GM06990 (cell line): ENCODE measurements at regions not wholly inside any gene's neighbourhood (a gene's known extent, or its start where the extent isn't known, plus 50 kb on each side); places are given as distances from the start of the nearest gene placed in this dataset.
"Not testable (repeated sequence)": the region's sequence is repeated elsewhere in the genome, so short reads cannot be mapped to it uniquely, and the experiment has no call there.

Experiments
- DNase-seq: peaks from one replicate; pipeline ENCODE4 v3.0.0-alpha.2; 2011; ENCODE audit not compliant: insufficient read length; ENCODE audit errors: extremely low read depth
- H3K27me3 ChIP-seq: replicated peaks from 2 replicates; pipeline ENCODE4 v1.6.0; 2011; ENCODE audit warnings: low read length; ENCODE audit not compliant: control insufficient read depth, insufficient read depth
- H3K36me3 ChIP-seq: 2 replicates; pipeline ENCODE4 v1.5.1; 2011; ENCODE audit warnings: low read length; ENCODE audit not compliant: control insufficient read depth, insufficient read depth
- H3K4me3 ChIP-seq: replicated peaks from 2 replicates; pipeline ENCODE4 v1.5.1; 2011; ENCODE audit warnings: low read depth, mild to moderate bottlenecking, control low read depth, low read length
- CTCF ChIP-seq: IDR thresholded peaks from 2 replicates; pipeline ENCODE4 v1.5.1; 2011; ENCODE audit warnings: low read length, control low read depth, mild to moderate bottlenecking, inconsistent platforms; ENCODE audit not compliant: insufficient read depth, poor library complexity, severe bottlenecking

- no peaks in the 10 kb centered on the region for H3K27me3 ChIP-seq
- DNase-seq, result no peak
- no peak for TF ChIP-seq CTCF
- H3K4me3 ChIP-seq, result no peak overlapping the region
- H3K36me3 ChIP-seq, result no peaks in the 10 kb centered on the region
These were observed 92.4 kb upstream of the USP29 start for GRCh38 chr19:57027360-57027759.

- H3K27me3 ChIP-seq, result no peaks in the 10 kb centered on the region
- no peak for DNase-seq
- no peak for TF ChIP-seq CTCF
These were observed 90.8 kb upstream of the USP29 start for GRCh38 chr19:57028804-57029525.

GRCh38 chr19:57031106-57031505 lies 88.7 kb upstream of the USP29 start:
- no peaks in the 10 kb centered on the region for H3K36me3 ChIP-seq
- no peak overlapping the region for H3K4me3 ChIP-seq
- no peak for DNase-seq
- TF ChIP-seq CTCF, result no peak
- no peaks in the 10 kb centered on the region for H3K27me3 ChIP-seq

More at GRCh38 chr19:57028804-57029525, 90.8 kb upstream of the USP29 start:
- H3K4me3 ChIP-seq, result no peak overlapping the region
- no peaks in the 10 kb centered on the region for H3K36me3 ChIP-seq

- no peaks in the 10 kb centered on the region for H3K36me3 ChIP-seq
- no peak overlapping the region for H3K4me3 ChIP-seq
- DNase-seq, result no peak
- TF ChIP-seq CTCF, result no peak
- H3K27me3 ChIP-seq, result no peaks in the 10 kb centered on the region
These were observed 86.2 kb upstream of the USP29 start for GRCh38 chr19:57033576-57033975.

- TF ChIP-seq CTCF, result no peak
- Histone ChIP-seq H3K27me3 (no peaks in the 10 kb centered on the region), H3K36me3 (no peaks in the 10 kb centered on the region), H3K4me3 (no peak overlapping the region)
- DNase-seq, result no peak
These were observed 85.2 kb upstream of the USP29 start for GRCh38 chr19:57034544-57034943.

- DNase-seq, H3K27me3 ChIP-seq, H3K4me3 ChIP-seq, H3K36me3 ChIP-seq: not testable (repeated sequence)
These were observed 84.0 kb upstream of the USP29 start for GRCh38 chr19:57035740-57036139.
